Activated T-cell treated with anti-CD3 and anti-CD28 coated beads for 48 hours (primary cell): ENCODE measurements at regions not wholly inside any gene's neighbourhood (a gene's known extent, or its start where the extent isn't known, plus 50 kb on each side); places are given as distances from the start of the nearest gene placed in this dataset.
A peak's percentile ranks its signal among the peaks of the same experiment; 100 is the strongest.
"Not testable (repeated sequence)": the region's sequence is repeated elsewhere in the genome, so short reads cannot be mapped to it uniquely, and the experiment has no call there.

Experiments
- DNase-seq: peaks from one replicate; pipeline ENCODE4 v3.0.0-alpha.2; 2020; ENCODE audit warnings: low read depth

DNA sequence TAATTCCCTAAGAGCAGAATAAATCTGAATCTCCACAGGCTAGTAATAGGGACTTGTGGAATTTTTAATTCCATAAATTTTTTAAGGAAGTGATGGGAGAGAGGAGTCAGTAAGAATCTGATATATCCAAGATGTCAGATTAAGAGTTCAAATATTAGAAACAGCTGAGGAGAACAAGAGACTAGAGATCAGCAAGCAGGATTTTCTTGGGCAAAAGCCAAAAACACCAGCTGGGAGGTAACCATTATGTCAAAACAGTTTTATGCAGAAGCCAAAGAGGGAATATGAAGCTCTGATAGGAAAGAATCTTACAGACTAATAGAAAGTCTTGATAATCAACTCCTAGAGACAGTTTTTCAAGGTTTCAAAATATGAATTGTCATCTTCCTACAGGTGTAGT is 72.2 kb upstream of the RBPJ start:
- DNase-seq, result no peak

GRCh38 chr4:26252349-26253025 is 68.3 kb upstream of the RBPJ start:
- peak; percentile 10 for DNase-seq

DNA sequence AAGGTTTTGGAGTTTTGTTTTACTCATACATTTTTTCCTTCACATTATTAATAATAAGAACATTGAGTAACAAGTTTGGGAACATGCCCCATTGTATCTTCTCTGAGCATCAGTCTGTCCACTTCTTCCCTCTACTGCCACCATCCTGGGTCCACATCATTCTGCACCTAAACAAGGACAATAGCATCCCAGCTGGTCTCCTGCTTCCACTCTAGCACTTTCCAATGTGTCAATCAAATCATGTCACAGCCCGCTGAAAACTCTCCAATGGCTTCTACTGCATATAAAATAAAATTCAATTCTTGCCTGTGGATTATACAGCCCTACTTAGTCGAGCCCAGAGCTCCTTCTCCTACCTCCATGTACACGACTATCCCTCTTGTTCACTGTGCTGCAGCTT is 66.8 kb upstream of the RBPJ start:
- no peak for DNase-seq

- DNase-seq, result no peak
These were observed 64.8 kb upstream of the RBPJ start for GRCh38 chr4:26255989-26256388.

- DNase-seq, result not testable (repeated sequence)
These were observed 63.4 kb upstream of the RBPJ start for GRCh38 chr4:26257444-26257843.

- DNase-seq, result no peak
These were observed 63.0 kb upstream of the RBPJ start for GRCh38 chr4:26257850-26258249.

DNA sequence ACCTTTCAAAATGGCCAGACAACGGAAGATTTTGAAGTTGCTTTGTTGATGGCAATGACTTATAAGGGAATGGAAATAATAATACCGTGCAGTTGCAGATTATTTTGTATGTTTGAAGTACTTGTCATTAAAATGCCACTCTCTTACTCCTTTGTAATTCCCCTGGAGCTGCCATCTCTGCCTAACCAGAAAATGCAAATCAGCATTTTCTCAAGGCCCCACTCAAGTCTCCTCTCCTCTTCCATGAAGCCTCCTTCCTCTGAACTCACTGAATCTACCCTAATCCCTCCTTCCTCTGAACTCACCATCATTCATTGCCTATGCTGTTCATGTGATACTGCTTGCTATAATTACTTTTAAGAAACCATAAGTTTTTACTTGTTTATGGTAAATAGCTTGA is 60.2 kb upstream of the RBPJ start:
- no peak for DNase-seq

DNA sequence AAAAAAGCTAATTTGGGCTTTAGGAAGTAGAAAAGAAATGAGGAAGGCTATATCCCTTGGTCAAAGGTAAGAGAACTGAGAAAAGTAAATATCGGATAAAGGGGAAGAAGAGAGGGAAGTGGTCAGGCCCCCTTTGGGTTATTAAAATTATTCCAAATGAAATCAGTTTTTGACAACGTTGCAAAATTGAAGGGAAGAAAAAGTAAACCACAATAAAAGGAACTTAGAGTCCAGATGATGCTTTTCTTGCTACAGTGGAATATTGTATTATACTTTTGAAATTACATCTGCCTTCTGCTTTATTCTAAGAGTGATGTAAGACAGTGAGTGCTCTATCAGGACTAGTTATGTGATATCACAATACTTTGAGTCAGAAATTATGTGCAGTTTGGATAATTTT is 59.4 kb upstream of the RBPJ start:
- DNase-seq, result no peak

GRCh38 chr4:26263165-26263564 is 57.6 kb upstream of the RBPJ start:
- no peak for DNase-seq

DNA sequence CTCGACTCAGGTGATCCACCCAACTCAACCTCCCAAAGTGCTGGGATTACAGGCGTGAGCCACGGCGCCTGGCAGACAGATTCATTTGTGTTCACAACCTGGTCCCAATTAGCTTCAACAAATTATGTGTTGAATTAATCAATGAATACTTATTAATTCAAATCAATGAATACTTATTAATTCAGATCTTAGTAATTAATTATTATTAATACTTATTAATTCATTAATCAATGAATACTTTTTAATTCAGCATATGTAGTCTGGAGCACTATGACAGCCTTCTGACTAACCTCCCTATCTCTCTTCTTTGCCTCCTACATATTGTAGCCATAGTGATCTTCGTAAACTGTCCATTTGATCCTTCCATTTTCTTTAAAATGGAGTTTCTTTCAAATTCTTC is 56.7 kb upstream of the RBPJ start:
- DNase-seq, result no peak

DNA sequence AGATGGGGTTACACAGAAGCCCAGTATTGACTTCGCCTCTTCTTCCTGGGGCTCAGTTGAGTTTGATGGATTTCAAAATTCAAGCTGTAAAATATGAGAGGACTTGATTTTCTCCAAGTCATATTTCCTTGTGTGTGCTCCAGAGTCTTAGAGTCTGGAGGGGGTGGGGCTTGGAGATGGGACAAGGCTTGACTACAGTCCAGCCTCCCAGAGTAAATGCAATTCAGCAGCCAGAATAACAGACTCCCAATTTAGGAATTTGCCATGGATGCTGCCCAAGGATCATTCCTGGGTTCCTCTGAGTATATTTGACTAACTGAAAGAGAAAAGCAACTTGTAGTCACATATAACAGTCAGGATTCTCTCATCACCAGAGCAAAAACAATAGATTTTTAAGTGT is 53.7 kb upstream of the RBPJ start:
- DNase-seq, result no peak

DNA sequence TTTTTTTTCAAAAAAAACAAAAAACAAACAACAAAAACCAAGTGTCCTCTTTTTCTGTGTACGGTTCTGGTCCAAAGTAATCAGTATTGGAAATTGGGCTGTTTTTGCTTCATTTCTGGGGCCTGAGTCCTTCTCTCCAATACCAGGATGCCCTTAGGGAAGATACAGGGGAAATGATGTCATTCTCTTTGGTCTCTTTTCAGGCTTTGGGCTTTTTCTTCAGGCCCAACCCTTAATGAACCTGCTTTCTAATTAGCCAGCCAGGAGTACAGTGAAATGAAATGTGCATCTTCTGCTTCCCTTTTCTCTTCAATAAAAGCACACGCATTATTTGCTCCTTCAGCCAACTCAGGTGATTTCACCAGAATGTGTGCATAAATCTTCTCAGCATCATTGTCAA is 52.6 kb upstream of the RBPJ start:
- DNase-seq, result no peak

DNA sequence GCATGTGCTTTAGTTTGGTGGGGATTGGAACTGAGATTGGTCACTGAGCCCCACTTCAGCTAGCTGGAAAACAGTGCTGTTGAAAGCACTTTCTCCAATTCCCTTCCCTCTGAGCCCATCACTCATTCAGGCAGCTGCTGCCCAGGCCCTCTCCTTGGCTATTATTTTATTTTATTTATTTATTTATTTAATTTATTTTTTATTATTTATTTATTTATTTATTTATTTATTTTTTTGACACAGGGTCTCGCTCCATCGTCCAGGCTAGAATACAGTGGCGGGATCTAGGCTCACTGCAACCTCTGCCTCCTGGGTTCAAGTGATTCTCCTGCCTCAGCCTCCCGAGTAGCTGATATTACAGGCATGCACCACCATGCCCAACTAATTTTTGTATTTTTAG is 51.8 kb upstream of the RBPJ start:
- DNase-seq, result no peak
